ENCODE measurements at regions not wholly inside any gene's neighbourhood (a gene's known extent, or its start where the extent isn't known, plus 50 kb on each side); places are given as distances from the start of the nearest gene placed in this dataset.

DNA sequence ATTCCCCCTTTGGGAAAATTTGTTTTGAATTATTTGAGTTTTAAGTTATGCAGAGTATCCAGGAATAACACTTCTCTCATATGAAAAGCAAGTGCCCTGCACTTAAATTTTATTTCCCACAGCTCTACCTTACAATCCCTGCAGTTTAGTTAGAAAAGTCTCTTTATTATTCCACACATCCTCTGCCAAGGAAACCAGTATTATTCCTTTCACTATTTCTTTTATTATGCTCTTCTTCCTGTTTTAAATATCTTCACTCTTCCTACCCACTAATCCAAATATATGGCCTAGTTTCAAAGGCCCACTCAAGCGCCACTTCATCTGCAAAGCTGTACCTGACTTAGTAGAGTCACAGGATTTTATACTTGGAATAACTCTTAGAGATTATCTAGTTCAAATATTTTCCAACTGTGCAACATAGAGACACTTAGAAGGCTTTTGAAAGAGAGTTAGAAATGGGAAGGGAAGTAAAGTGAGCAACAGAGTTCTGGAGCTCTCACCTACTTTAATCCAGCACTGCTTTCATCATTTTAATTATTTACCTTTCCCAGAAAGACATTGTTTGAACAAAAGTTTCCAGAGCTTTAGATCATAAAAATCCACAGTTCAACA is 97.2 kb upstream of the LYPLAL1 start:
- no peak overlapping the region for H2BK20ac ChIP-seq (ENCODE audit: low read length)
- 65% methylated on average over 1 of the region's 1 CpG; no CpG with 5 or more reads in 1 of the 2 experiments for WGBS, 2 experiments (ENCODE audit: extremely low coverage in 1 of 2, insufficient coverage in 1 of 2, insufficient read length in 1 of 2, insufficient replicate concordance in 2 of 2, low coverage in 1 of 2, low lambda C conversion rate in 2 of 2, missing lambda C conversion rate in 1 of 2)
- no peak overlapping the region for H3K4me2 ChIP-seq (ENCODE audit: insufficient read depth in 1 of 2, low read depth in 2 of 2, low read length in 2 of 2)
- no peaks in the 10 kb centered on the region for H3K23me2 ChIP-seq (ENCODE audit: low read depth, low read length)
- DNase-seq (ENCODE audit: low read depth in 1 of 2, low spot score in 2 of 2) (no peak), FAIRE-seq (no peak)
- H3K23ac ChIP-seq (ENCODE audit: insufficient read length), result no peak overlapping the region
- H2BK5ac ChIP-seq (ENCODE audit: low read depth, low read length), result no peak overlapping the region
- no peak overlapping the region for H3K14ac ChIP-seq (ENCODE audit: insufficient read length)
- H3K18ac ChIP-seq (ENCODE audit: extremely low read depth, low read length), result no peak overlapping the region
- H2BK15ac ChIP-seq (ENCODE audit: low read length), result no peak overlapping the region
- no peak overlapping the region for H4K91ac ChIP-seq (replicated peaks; ENCODE audit: insufficient read length, low read length)
- H2BK12ac ChIP-seq (ENCODE audit: low read depth, low read length), result no peak overlapping the region
- H3K79me2 ChIP-seq (ENCODE audit: control insufficient read depth in 1 of 2, insufficient read depth in 2 of 2, low read length in 2 of 2), result no peaks in the 10 kb centered on the region
- CTCF ChIA-PET (ENCODE audit: partially characterized antibody), result interaction anchor here (1.4 to 6.1 kb wide), 2 partner anchors 9 to 13 kb away, joined by 3 to 29 read pairs; no protein-coding TSS in a partner anchor
- H3K4me3 ChIP-seq (ENCODE audit: extremely low read depth in 1 of 4, insufficient read depth in 2 of 4, low read depth in 3 of 4, low read length in 4 of 4), result no peak overlapping the region
- no peak overlapping the region for H3K27ac ChIP-seq (ENCODE audit: low read depth, low read length)
- no peak overlapping the region for H4K8ac ChIP-seq (ENCODE audit: extremely low read depth, insufficient read depth, low read length)
- no peak overlapping the region for H2BK120ac ChIP-seq (replicated peaks; ENCODE audit: low read depth, low read length)
- no peak overlapping the region for H2AFZ ChIP-seq (ENCODE audit: low read length)
- H3K79me1 ChIP-seq (ENCODE audit: low read depth, low read length), result no peaks in the 10 kb centered on the region
- no peaks in the 10 kb centered on the region for H4K20me1 ChIP-seq (replicated peaks in 1 of 2; ENCODE audit: control insufficient read depth in 1 of 2, insufficient read depth in 2 of 2, low read length in 2 of 2)
- H3K4me1 ChIP-seq (replicated peaks in 1 of 4; ENCODE audit: control insufficient read depth in 3 of 4, insufficient read depth in 4 of 4, low read length in 3 of 4), result no peaks in the 10 kb centered on the region
- H2AK5ac ChIP-seq (ENCODE audit: low read depth, low read length), result no peak overlapping the region
- peaks cover under 1 to 6% of the 10 kb centered on the region in 2 experiments; a peak in 1 of 4 replicates for H3K9me3 ChIP-seq (ENCODE audit: insufficient read depth in 2 of 2, low read depth in 1 of 2, low read length in 1 of 2)
- TF ChIP-seq HDAC6 (IDR thresholded peaks at IDR 0.05; ENCODE audit: low read depth, low read length) (no peak), BCL11A (IDR thresholded peaks at IDR 0.05; ENCODE audit: low read depth in 2 of 2, low read length in 2 of 2) (no peak), SIRT6 (IDR thresholded peaks at IDR 0.05; ENCODE audit: low read length) (no peak), BACH1 (IDR thresholded peaks at IDR 0.05; ENCODE audit: low read length) (no peak), KDM4A (IDR thresholded peaks at IDR 0.05; ENCODE audit: low read depth, low read length, severe bottlenecking) (no peak), HDAC2 (IDR thresholded peaks at IDR 0.05; ENCODE audit: borderline replicate concordance in 1 of 2, low read depth in 2 of 2, low read length in 2 of 2) (no peak), POLR2A (IDR thresholded peaks at IDR 0.05; ENCODE audit: control extremely low read depth in 1 of 2, low read depth in 2 of 2, low read length in 2 of 2) (no peak), CBX8 (IDR thresholded peaks at IDR 0.05; ENCODE audit: borderline replicate concordance, low read depth, low read length) (no peak), JUN (IDR thresholded peaks at IDR 0.05; ENCODE audit: low read depth, low read length) (no peak), CBX5 (IDR thresholded peaks at IDR 0.05; ENCODE audit: low read depth, low read length) (no peak), NRF1 (IDR thresholded peaks at IDR 0.05; ENCODE audit: low read depth, low read length) (no peak), YY1 (IDR thresholded peaks at IDR 0.05; ENCODE audit: low read depth, low read length) (no peak), RFX5 (IDR thresholded peaks at IDR 0.05; ENCODE audit: borderline replicate concordance, low read depth, low read length) (no peak)
- H3K56ac ChIP-seq (replicated peaks; ENCODE audit: insufficient read length, low read depth, low read length), result no peak overlapping the region
- no peak overlapping the region for H4K5ac ChIP-seq (ENCODE audit: insufficient read length, low read depth, low read length)
- H3K27me3 ChIP-seq (replicated peaks in 1 of 4; ENCODE audit: control insufficient read depth in 3 of 4, extremely low read depth in 1 of 4, insufficient read depth in 3 of 4, low read length in 3 of 4), result no peaks in the 10 kb centered on the region
- no peaks in the 10 kb centered on the region for H3K36me3 ChIP-seq (ENCODE audit: control insufficient read depth in 2 of 4, insufficient read depth in 4 of 4, low read length in 3 of 4)
- no peak overlapping the region for H3K4ac ChIP-seq (replicated peaks; ENCODE audit: insufficient read length, low read depth, low read length)
- no peak overlapping the region for H3K9ac ChIP-seq (replicated peaks in 1 of 4; ENCODE audit: extremely low read depth in 1 of 4, low read depth in 3 of 4, low read length in 3 of 4)
- POLR2A ChIA-PET (ENCODE audit: partially characterized antibody), result no interaction called here
